ENCODE measurements at regions not wholly inside any gene's neighbourhood (a gene's known extent, or its start where the extent isn't known, plus 50 kb on each side); places are given as distances from the start of the nearest gene placed in this dataset.

DNA sequence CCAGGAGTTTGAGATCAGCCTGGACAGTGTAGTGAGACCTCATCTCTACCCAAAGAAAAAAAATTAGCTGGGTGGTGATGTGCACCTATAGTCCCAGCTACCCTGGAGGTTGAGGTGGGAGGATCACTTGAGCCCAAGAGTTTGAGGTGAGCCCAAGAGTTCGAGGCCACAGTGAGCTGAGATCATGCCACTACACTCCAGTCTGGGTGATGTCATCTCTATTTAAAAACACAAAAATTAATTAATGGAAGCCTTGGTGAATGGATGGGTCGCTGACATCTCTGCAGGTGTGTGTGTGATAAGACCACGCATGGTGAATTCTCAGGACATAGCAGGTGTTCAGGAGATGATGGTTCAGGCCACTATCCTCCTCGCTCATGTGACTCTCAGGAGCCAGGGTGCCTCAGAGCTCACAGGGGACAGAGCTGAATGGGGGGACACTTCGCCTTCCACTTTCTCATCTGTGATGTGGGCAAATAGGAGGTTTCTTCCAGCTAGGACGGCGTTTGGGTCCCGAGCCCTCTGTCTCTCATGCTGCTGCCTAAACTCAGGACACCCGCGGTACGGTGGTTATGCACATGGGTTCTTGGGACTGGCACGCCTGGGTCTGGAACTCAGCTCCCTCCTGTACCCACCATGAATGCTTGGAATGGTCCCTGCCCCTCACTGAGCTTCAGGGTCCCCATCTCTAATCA, 113.4 kb upstream of the ZBTB40 start:
- DNase-seq (no peak), ATAC-seq (no peak)
- peaks cover 16% of the 10 kb centered on the region for H3K27me3 Mint-ChIP-seq
- H3K27ac Mint-ChIP-seq, result no peak overlapping the region
- H3K36me3 Mint-ChIP-seq (ENCODE audit: low read depth), result peaks cover 9% of the 10 kb centered on the region
- no peak overlapping the region for H3K4me3 Mint-ChIP-seq
- peaks cover 4% of the 10 kb centered on the region for H3K4me1 Mint-ChIP-seq
- no peaks in the 10 kb centered on the region for H3K9me3 ChIP-seq (ENCODE audit: control insufficient read depth, low read length, poor library complexity, severe bottlenecking)

DNA sequence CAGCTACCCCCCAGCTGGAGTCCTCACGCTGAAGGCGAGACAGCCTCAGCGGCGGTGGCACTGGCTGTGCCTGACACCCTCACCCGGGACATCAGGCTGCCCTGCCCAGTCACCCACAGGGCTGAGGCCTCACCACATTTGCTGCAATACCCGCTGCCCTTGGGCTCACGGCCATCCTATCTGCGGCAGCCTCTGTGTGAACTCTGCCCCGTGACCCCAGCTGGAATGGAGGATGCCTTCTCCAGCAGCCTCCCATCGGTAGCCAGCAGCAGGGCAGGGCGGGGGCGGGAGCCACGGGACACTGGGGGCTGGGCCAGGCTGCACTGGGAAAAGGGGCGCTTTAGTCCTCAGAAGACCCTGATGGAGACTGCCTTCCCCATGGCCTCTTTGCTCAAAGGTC, 112.4 kb upstream of the ZBTB40 start:
- H3K27me3 Mint-ChIP-seq, result peaks cover 26% of the 10 kb centered on the region
- no peak for ATAC-seq
- no peaks in the 10 kb centered on the region for H3K9me3 ChIP-seq (ENCODE audit: control insufficient read depth, low read length, poor library complexity, severe bottlenecking)
- H3K4me1 Mint-ChIP-seq, result peaks cover 7% of the 10 kb centered on the region
- H3K27ac Mint-ChIP-seq, result no peak overlapping the region
- no peak for DNase-seq
- H3K36me3 Mint-ChIP-seq (ENCODE audit: low read depth), result peaks cover 9% of the 10 kb centered on the region
- no peak overlapping the region for H3K4me3 Mint-ChIP-seq

DNA sequence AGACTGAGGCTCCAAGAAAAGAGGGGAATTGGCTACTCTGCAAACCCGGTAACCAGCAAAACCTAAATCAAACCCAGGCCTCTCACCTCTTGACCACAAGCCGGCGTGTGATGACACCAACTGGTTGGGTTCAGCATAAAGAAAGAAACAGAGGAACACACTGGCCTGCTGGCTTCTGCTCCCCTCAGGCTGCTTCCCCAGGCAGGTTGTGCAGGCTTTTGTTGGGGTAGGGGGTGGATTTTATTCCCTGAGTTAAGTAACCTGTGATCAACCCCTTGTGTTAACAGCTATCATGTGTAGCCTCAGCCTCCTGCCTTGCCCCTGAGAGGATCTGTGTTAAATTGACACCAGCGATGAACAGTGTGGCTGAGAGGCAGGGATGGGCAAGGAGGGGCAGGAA, 111.6 kb upstream of the ZBTB40 start:
- DNase-seq, result no peak
- no peak overlapping the region for H3K27ac Mint-ChIP-seq
- no peak overlapping the region for H3K4me3 Mint-ChIP-seq
- peaks cover 7% of the 10 kb centered on the region for H3K4me1 Mint-ChIP-seq
- H3K36me3 Mint-ChIP-seq (ENCODE audit: low read depth), result peaks cover 9% of the 10 kb centered on the region
- H3K9me3 ChIP-seq (ENCODE audit: control insufficient read depth, low read length, poor library complexity, severe bottlenecking), result no peaks in the 10 kb centered on the region
- peaks cover 35% of the 10 kb centered on the region for H3K27me3 Mint-ChIP-seq
- ATAC-seq, result no peak

DNA sequence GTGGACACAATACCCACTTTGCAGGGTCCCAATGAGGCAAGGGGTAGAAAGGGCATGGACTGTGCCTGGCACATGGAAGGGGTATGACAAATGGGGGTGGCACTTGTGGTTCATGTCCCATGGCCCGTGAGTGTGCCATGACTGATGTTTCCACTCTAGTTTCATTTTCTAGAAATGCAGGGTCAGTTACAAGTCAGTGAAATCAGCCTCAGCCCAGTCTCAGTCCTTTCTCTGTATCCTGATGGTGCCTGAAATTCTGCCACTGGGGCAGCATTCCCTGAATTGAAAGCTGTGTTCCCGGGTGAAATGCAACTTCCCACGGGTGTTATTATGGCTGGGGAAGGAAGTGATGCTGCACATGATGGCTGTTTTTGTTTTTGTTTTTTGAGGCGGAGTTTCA, 110.8 kb upstream of the ZBTB40 start:
- H3K27ac Mint-ChIP-seq, result no peak overlapping the region
- H3K36me3 Mint-ChIP-seq (ENCODE audit: low read depth), result peaks cover 9% of the 10 kb centered on the region
- DNase-seq (no peak), ATAC-seq (no peak)
- no peak overlapping the region for H3K4me3 Mint-ChIP-seq
- peaks cover 10% of the 10 kb centered on the region for H3K4me1 Mint-ChIP-seq
- H3K27me3 Mint-ChIP-seq, result peaks cover 43% of the 10 kb centered on the region
- no peaks in the 10 kb centered on the region for H3K9me3 ChIP-seq (ENCODE audit: control insufficient read depth, low read length, poor library complexity, severe bottlenecking)

DNA sequence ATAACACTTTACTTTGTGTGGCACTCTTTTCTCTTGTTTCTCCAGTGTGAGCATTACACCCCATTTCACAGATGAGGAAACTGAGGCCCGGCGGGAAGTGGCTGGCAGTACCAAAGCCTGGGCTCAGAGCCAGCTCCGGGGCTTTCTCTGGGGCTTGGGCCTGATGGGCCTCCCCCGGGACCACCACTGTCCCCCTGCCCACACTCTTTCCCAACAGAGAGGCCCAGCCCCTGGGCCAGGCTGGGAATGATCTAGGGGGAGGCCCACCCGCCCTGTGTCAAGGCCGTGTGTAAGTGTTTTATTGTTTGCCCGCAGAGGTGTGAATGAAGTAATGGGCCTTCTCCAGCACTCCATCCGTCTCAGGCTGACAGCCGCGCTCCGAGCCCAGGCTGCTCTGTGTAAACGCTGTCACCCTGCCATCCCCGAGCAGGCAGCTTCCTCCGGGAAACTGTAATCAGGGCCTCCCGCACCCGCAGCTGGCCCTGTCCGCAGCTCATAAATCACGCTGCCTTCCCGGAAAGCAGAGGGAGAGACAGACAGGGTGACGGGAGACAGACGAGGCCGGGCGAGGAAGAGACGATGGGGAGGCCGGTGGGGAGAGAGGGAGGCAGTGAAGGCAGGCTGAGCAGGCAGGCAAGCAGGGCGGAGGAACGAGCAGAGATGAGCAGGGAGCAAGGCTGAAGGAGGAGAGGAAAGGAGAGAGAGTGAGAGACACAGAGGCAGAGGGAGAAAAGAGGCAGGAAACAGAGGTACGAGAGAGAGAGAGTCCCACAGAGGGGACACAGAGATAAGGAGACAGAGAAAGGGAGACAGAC, 109.7 kb upstream of the ZBTB40 start:
- no peak overlapping the region for H3K4me3 Mint-ChIP-seq
- H3K27me3 Mint-ChIP-seq, result peaks cover 54% of the 10 kb centered on the region

DNA sequence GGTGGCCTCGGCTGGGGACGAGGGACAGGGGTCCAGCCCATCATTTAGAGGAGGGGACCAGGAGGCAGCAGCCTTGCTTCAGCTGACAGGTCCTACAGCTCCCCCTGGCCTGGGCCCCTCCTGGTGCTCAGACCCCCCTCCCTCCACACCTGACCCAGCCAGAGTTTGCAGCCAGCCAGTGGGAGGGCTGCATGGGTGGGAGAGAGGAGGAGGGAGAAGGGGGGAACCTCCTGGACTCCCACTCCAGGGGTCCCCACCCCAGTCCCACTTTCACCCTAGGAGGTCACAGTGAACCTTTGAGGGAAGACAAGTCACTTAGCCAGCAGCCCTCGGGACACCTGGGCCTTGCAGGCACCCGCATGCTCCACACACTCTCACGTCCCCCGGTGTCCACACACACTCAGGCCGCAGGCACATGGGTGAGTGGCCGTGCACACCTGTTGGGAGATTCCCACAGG, 108.9 kb upstream of the ZBTB40 start:
- peaks cover 9% of the 10 kb centered on the region for H3K36me3 Mint-ChIP-seq (ENCODE audit: low read depth)
- ATAC-seq, result no peak
- no peak for DNase-seq

More for the DNA sequence above, 109.7 kb upstream of the ZBTB40 start:
- peak overlapping the region; percentile 3 for H3K27ac Mint-ChIP-seq
- DNase-seq, result no peak
- H3K9me3 ChIP-seq (ENCODE audit: control insufficient read depth, low read length, poor library complexity, severe bottlenecking), result no peaks in the 10 kb centered on the region
- H3K36me3 Mint-ChIP-seq (ENCODE audit: low read depth), result peaks cover 9% of the 10 kb centered on the region
- peaks cover 10% of the 10 kb centered on the region for H3K4me1 Mint-ChIP-seq
- no peak for ATAC-seq

DNA sequence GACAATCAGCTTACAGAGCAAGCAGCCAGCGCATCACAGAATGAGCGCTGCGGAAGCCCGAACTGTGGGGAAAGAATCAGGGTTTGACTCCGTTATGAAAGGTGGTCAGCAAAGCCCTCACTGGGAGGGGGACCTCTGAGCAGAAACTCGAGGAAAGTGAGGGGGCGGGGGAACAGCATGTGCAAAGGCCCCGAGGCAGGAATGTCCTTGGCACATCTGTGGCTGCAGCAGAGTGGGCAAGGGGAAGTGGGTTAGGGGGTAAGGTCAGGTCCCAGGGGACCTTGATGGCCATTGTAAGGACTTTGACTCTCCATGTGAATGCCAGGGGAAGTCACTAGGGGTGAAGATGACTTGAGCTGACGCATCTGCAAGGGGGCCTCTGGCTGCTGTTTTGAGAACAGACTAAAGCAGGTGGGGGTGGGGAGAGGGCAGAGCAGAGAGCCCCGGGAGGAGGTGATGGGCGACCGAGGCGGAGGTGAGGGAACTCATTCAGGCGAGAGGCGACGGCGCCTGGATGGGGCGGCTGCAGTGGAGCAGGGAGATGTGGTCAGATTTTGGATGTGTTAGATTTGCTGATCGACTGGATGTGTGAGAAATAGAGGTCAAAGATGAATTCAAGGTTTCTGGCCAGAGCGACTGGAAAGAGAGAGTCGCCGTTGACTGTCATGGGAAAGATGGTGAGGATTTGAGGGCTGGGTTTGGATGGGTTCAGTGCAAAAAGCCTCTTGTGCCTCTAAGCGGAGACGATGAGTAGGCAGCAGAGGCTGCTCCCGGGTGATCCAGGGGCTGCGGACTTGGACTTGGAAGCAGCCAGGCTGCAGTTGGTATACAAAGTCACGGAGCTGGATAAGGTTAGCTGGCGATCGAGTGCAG, 108.0 kb upstream of the ZBTB40 start:
- H3K9me3 ChIP-seq (ENCODE audit: control insufficient read depth, low read length, poor library complexity, severe bottlenecking), result no peaks in the 10 kb centered on the region
- peaks cover 9% of the 10 kb centered on the region for H3K36me3 Mint-ChIP-seq (ENCODE audit: low read depth)
- no peak overlapping the region for H3K27ac Mint-ChIP-seq
- ATAC-seq, result no peak
- no peak for DNase-seq
- peaks cover 10% of the 10 kb centered on the region for H3K4me1 Mint-ChIP-seq
- peaks cover 66% of the 10 kb centered on the region for H3K27me3 Mint-ChIP-seq
- H3K4me3 Mint-ChIP-seq, result no peak overlapping the region

More for the DNA sequence above, 108.9 kb upstream of the ZBTB40 start:
- peaks cover 10% of the 10 kb centered on the region for H3K4me1 Mint-ChIP-seq
- H3K27me3 Mint-ChIP-seq, result peaks cover 57% of the 10 kb centered on the region
- no peaks in the 10 kb centered on the region for H3K9me3 ChIP-seq (ENCODE audit: control insufficient read depth, low read length, poor library complexity, severe bottlenecking)
- H3K27ac Mint-ChIP-seq, result no peak overlapping the region
- H3K4me3 Mint-ChIP-seq, result no peak overlapping the region

DNA sequence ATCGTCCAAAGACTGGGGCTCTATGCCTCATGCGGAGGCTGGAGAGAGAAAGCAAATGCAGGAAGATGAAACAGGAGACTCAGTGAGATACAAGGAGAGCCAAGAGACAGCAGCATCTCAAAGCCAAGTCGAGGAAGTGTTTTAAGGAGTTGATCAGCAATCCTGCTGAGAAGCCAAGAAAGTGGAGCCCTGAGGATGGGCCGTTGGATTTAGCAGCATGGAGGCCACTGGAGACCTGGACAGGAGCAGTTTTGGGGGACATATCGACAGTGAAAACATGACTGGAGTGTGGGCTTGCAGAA, 107.4 kb upstream of the ZBTB40 start:
- H3K27ac Mint-ChIP-seq, result no peak overlapping the region
- peaks cover 72% of the 10 kb centered on the region for H3K27me3 Mint-ChIP-seq
- peaks cover 9% of the 10 kb centered on the region for H3K36me3 Mint-ChIP-seq (ENCODE audit: low read depth)
- DNase-seq (no peak), ATAC-seq (no peak)
- no peaks in the 10 kb centered on the region for H3K9me3 ChIP-seq (ENCODE audit: control insufficient read depth, low read length, poor library complexity, severe bottlenecking)
- peaks cover 10% of the 10 kb centered on the region for H3K4me1 Mint-ChIP-seq
- no peak overlapping the region for H3K4me3 Mint-ChIP-seq

DNA sequence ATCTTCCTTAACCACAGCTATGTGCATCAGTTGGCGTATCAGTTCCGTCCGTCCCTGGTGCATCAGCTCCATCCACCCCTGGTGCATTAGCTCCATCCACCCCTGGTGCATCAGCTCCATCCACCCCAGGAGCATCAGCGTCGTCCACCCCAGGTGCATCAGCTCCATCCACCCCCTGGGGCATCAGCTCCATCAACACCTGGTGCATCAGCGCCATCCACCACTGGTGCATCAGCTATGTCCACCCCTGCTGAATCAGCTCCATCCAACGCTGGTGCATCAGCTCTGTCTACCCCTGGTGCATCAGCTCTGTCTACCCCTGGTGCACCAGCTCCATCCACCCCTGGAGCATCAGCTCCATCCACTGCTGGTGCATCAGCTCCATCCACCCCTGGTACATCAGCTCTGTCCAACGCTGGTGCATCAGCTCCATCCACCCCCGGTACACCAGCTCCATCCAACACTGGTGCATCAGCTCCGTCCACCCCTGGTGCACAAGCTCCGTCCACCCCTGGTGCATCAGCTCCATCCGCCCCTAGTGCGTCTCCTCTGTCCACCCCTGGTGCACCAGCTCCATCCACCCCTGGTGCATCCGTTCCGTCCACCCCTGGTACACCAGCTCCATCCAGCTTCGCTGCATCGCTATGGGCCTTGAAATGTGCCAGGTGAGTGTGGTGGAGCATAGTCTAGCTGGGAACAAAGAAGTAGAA, 106.6 kb upstream of the ZBTB40 start:
- no peak overlapping the region for H3K27ac Mint-ChIP-seq
- DNase-seq (no peak), ATAC-seq (no peak)
- peaks cover 13% of the 10 kb centered on the region for H3K4me1 Mint-ChIP-seq
- peaks cover 79% of the 10 kb centered on the region for H3K27me3 Mint-ChIP-seq
- no peak overlapping the region for H3K4me3 Mint-ChIP-seq
- H3K9me3 ChIP-seq (ENCODE audit: control insufficient read depth, low read length, poor library complexity, severe bottlenecking), result no peaks in the 10 kb centered on the region
- H3K36me3 Mint-ChIP-seq (ENCODE audit: low read depth), result peaks cover 7% of the 10 kb centered on the region

DNA sequence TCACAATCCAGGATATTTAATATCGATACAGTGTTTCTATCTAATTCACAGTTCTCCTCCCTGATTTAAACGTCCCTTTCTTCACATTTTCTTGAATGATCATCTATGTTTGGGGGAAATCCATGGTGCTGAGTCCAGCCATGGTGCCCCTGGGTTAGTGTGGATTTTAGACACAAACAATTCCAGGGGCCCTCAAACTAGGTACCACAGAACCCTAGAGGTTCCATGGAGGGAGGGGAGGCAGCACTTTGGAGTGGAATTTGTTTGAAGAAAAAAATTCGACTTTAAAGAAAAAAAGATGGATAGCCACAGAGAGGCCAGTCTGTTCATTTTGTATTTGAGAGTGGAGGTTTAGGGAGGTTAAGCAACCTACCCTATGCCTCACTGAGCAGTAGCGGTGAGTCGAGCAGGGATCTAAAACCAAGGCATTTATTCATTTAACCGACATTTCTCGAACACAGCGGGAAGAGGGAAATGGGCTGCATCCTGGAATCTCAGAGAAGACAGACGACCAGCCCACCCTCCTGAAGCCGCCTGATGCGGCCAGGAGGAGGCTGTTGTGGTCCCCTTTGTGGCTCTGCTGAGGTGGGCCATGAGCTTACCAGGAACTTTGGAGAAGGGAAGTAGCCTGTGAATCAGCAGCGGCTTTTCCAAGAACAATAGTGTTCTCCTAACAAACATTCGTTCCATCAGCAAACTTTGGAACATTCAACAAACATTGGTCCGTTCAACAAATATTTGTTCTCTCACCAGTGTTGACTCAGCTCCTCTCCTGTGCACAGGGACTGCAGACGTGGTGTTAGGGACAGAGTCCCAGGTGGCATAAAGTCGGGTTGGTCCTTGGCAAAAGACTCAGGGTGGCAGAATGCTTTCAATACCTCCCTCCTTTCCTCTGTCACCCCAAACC, 103.5 kb upstream of the ZBTB40 start:
- Mint-ChIP-seq H3K27me3 (peaks cover 89% of the 10 kb centered on the region), H3K4me3 (no peak overlapping the region), H3K27ac (no peak overlapping the region), H3K4me1 (peaks cover 21% of the 10 kb centered on the region), H3K36me3 (ENCODE audit: low read depth) (peaks cover 3% of the 10 kb centered on the region)
- DNase-seq (no peak), ATAC-seq (no peak)
- H3K9me3 ChIP-seq (ENCODE audit: control insufficient read depth, low read length, poor library complexity, severe bottlenecking), result no peaks in the 10 kb centered on the region

DNA sequence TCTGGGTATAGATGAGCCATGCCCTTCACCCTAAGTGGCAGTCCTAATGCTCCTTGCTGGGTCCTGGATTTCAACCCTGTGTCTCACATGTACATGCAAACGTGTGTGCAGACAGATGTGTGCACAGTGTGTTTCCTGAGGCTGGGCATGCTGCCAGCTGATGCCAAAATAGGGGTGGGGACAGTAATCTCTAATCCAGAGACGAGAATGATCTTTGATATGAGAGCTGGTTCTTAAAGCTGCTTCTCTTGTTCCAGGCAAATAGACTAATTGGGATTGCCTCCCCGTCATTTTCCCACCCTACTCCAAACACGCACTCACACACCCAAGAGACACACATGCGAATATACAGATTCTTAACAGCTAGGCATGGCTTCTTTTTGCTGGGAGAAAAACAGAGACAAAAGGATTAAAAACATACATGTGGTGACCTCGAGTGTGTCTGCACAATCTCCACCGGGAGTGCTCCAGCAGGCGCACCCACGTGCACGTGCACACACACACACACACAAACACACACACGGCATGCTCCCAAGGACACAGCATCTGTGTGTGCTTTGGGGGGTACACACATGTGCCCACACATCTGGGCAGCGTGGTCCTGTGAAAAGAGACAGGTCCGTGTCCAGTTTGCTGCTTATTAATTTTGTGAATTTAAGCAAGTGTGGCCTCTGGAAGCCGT, 102.1 kb upstream of the ZBTB40 start:
- Mint-ChIP-seq H3K4me3 (no peak overlapping the region), H3K36me3 (ENCODE audit: low read depth) (no peaks in the 10 kb centered on the region), H3K4me1 (peaks cover 18% of the 10 kb centered on the region), H3K27me3 (peaks cover 76% of the 10 kb centered on the region), H3K27ac (no peak overlapping the region)
- no peaks in the 10 kb centered on the region for H3K9me3 ChIP-seq (ENCODE audit: control insufficient read depth, low read length, poor library complexity, severe bottlenecking)
- DNase-seq (no peak), ATAC-seq (no peak)

Data from T-helper 17 cell (primary cell).